ENCODE measurements at regions not wholly inside any gene's neighbourhood (a gene's known extent, or its start where the extent isn't known, plus 50 kb on each side); places are given as distances from the start of the nearest gene placed in this dataset.

GRCh38 chr15:87779746-87780145 lies 476.8 kb downstream of the NTRK3 start:
- Histone ChIP-seq H3K4me1 (replicated peaks in 1 of 4; ENCODE audit: control insufficient read depth in 3 of 4, insufficient read depth in 4 of 4, low read length in 3 of 4) (no peaks in the 10 kb centered on the region), H3K36me3 (ENCODE audit: control insufficient read depth in 2 of 4, insufficient read depth in 4 of 4, low read length in 3 of 4) (no peaks in the 10 kb centered on the region), H2BK5ac (ENCODE audit: low read depth, low read length) (no peak overlapping the region), H4K20me1 (replicated peaks in 1 of 2; ENCODE audit: control insufficient read depth in 1 of 2, insufficient read depth in 2 of 2, low read length in 2 of 2) (no peaks in the 10 kb centered on the region), H3K27ac (ENCODE audit: low read depth, low read length) (no peak overlapping the region), H3K18ac (ENCODE audit: extremely low read depth, low read length) (no peak overlapping the region), H2BK12ac (ENCODE audit: low read depth, low read length) (no peak overlapping the region), H2AK5ac (ENCODE audit: low read depth, low read length) (no peak overlapping the region), H2AFZ (ENCODE audit: low read length) (no peak overlapping the region), H3K56ac (replicated peaks; ENCODE audit: insufficient read length, low read depth, low read length) (no peak overlapping the region), H3K27me3 (replicated peaks in 1 of 4; ENCODE audit: control insufficient read depth in 3 of 4, extremely low read depth in 1 of 4, insufficient read depth in 3 of 4, low read length in 3 of 4) (no peaks in the 10 kb centered on the region), H2BK20ac (ENCODE audit: low read length) (no peak overlapping the region), H3K9ac (replicated peaks in 1 of 4; ENCODE audit: extremely low read depth in 1 of 4, low read depth in 3 of 4, low read length in 3 of 4) (no peak overlapping the region), H4K8ac (ENCODE audit: extremely low read depth, insufficient read depth, low read length) (no peak overlapping the region), H3K23ac (ENCODE audit: insufficient read length) (no peak overlapping the region), H3K23me2 (ENCODE audit: low read depth, low read length) (no peaks in the 10 kb centered on the region), H3K79me2 (ENCODE audit: control insufficient read depth in 1 of 2, insufficient read depth in 2 of 2, low read length in 2 of 2) (no peaks in the 10 kb centered on the region), H3K4ac (replicated peaks; ENCODE audit: insufficient read length, low read depth, low read length) (no peak overlapping the region), H3K4me3 (ENCODE audit: extremely low read depth in 1 of 4, insufficient read depth in 2 of 4, low read depth in 3 of 4, low read length in 4 of 4) (no peak overlapping the region), H4K91ac (replicated peaks; ENCODE audit: insufficient read length, low read length) (no peak overlapping the region), H3K79me1 (ENCODE audit: low read depth, low read length) (no peaks in the 10 kb centered on the region), H3K14ac (ENCODE audit: insufficient read length) (no peak overlapping the region), H4K5ac (ENCODE audit: insufficient read length, low read depth, low read length) (no peak overlapping the region), H3K4me2 (ENCODE audit: insufficient read depth in 1 of 2, low read depth in 2 of 2, low read length in 2 of 2) (no peak overlapping the region), H2BK120ac (replicated peaks; ENCODE audit: low read depth, low read length) (no peak overlapping the region), H2BK15ac (ENCODE audit: low read length) (no peak overlapping the region), H3K9me3 (ENCODE audit: insufficient read depth in 2 of 2, low read depth in 1 of 2, low read length in 1 of 2) (no peaks in the 10 kb centered on the region)
- DNase-seq (ENCODE audit: low read depth in 1 of 2, low spot score in 2 of 2) (no peak), FAIRE-seq (no peak)
- 90% methylated on average over 5 of the region's 5 CpGs; no CpG with 5 or more reads in 1 of the 2 experiments for WGBS, 2 experiments (ENCODE audit: extremely low coverage in 1 of 2, insufficient coverage in 1 of 2, insufficient read length in 1 of 2, insufficient replicate concordance in 2 of 2, low coverage in 1 of 2, low lambda C conversion rate in 2 of 2, missing lambda C conversion rate in 1 of 2)
- CTCF ChIA-PET (ENCODE audit: partially characterized antibody), result interaction anchor here (1.6 kb wide), 1 partner anchor 66 kb away, joined by 3 read pairs; no protein-coding TSS in a partner anchor
- POLR2A ChIA-PET (ENCODE audit: partially characterized antibody), result no interaction called here
- TF ChIP-seq E2F6 (IDR thresholded peaks at IDR 0.05) (no peak), SIN3A (conservative IDR thresholded peaks at IDR 0.05 in 1 of 2, IDR thresholded peaks at IDR 0.05 in 1 of 2; ENCODE audit: low read depth in 1 of 2, low read length in 2 of 2) (no peak), EGR1 (IDR thresholded peaks at IDR 0.05; ENCODE audit: borderline replicate concordance, low read depth, low read length) (no peak), ATF3 (IDR thresholded peaks at IDR 0.05; ENCODE audit: insufficient read depth, low read depth, low read length) (no peak), BCL11A (IDR thresholded peaks at IDR 0.05; ENCODE audit: low read depth in 2 of 2, low read length in 2 of 2) (no peak), FOSL1 (IDR thresholded peaks at IDR 0.05; ENCODE audit: insufficient read depth, low read depth, low read length) (no peak), KDM4A (IDR thresholded peaks at IDR 0.05; ENCODE audit: low read depth, low read length, severe bottlenecking) (no peak), NRF1 (IDR thresholded peaks at IDR 0.05; ENCODE audit: low read depth, low read length) (no peak), SIX5 (IDR thresholded peaks at IDR 0.05; ENCODE audit: low read depth, low read length) (no peak), MAX (IDR thresholded peaks at IDR 0.05) (no peak), BACH1 (IDR thresholded peaks at IDR 0.05; ENCODE audit: low read length) (no peak), RFX5 (IDR thresholded peaks at IDR 0.05; ENCODE audit: borderline replicate concordance, low read depth, low read length) (no peak), RAD21 (IDR thresholded peaks at IDR 0.05 in 1 of 2, conservative IDR thresholded peaks at IDR 0.05 in 1 of 2; ENCODE audit: low read depth in 2 of 2, low read length in 2 of 2) (no peak)
